ENCODE measurements at regions not wholly inside any gene's neighbourhood (a gene's known extent, or its start where the extent isn't known, plus 50 kb on each side); places are given as distances from the start of the nearest gene placed in this dataset.
"Not testable (repeated sequence)": the region's sequence is repeated elsewhere in the genome, so short reads cannot be mapped to it uniquely, and the experiment has no call there.

- H3K27ac ChIP-seq (replicated peaks; ENCODE audit: low read length); H3K9ac ChIP-seq (ENCODE audit: low read depth, low read length, poor library complexity); H3K27me3 ChIP-seq (ENCODE audit: control insufficient read depth in 3 of 3, insufficient read depth in 3 of 3, low read depth in 1 of 3, low read length in 3 of 3); H3K79me1 ChIP-seq (ENCODE audit: low read depth, low read length); H3K4me2 ChIP-seq (ENCODE audit: insufficient read depth, low read length, poor library complexity, severe bottlenecking); H3K36me3 ChIP-seq (replicated peaks in 1 of 2; ENCODE audit: control insufficient read depth in 2 of 2, insufficient read depth in 2 of 2, low read length in 2 of 2); H3K4me1 ChIP-seq (ENCODE audit: control insufficient read depth in 2 of 2, insufficient read depth in 1 of 2, low read depth in 1 of 2, low read length in 2 of 2); H3K14ac ChIP-seq (ENCODE audit: low read length); H3K23ac ChIP-seq (ENCODE audit: low read depth, low read length, poor library complexity); H4K91ac ChIP-seq (ENCODE audit: low read depth, low read length, poor library complexity); H2BK15ac ChIP-seq (ENCODE audit: low read length); H3K18ac ChIP-seq (ENCODE audit: low read length); H2AFZ ChIP-seq (ENCODE audit: low read length); H2BK12ac ChIP-seq (ENCODE audit: low read length); H2AK5ac ChIP-seq (ENCODE audit: low read depth, low read length); H4K8ac ChIP-seq (ENCODE audit: low read depth, low read length); H3K4me3 ChIP-seq (ENCODE audit: low read length in 2 of 2); H3K9me3 ChIP-seq (replicated peaks in 1 of 2; ENCODE audit: control insufficient read depth in 2 of 2, insufficient read depth in 1 of 2, low read depth in 1 of 2, low read length in 2 of 2); H2BK120ac ChIP-seq (ENCODE audit: low read depth, low read length); H3K4ac ChIP-seq (ENCODE audit: low read length); DNase-seq (ENCODE audit: low spot score); H2BK5ac ChIP-seq (ENCODE audit: low read length): not testable (repeated sequence)
- WGBS, 2 donors (ENCODE audit: extremely low coverage in 2 of 2, insufficient read length in 2 of 2, insufficient replicate concordance in 1 of 2), result no CpG with 5 or more reads among the region's 2 CpGs
Measured at GRCh38 chr3:23144051-23144450, 59.1 kb upstream of the UBE2E2 start.

GRCh38 chr3:23146163-23146562 lies 57.0 kb upstream of the UBE2E2 start:
- Histone ChIP-seq H2BK120ac (ENCODE audit: low read depth, low read length) (no peak overlapping the region), H3K18ac (ENCODE audit: low read length) (no peak overlapping the region), H4K8ac (ENCODE audit: low read depth, low read length) (no peak overlapping the region), H2BK15ac (ENCODE audit: low read length) (no peak overlapping the region), H3K79me1 (ENCODE audit: low read depth, low read length) (no peaks in the 10 kb centered on the region), H3K4me2 (ENCODE audit: insufficient read depth, low read length, poor library complexity, severe bottlenecking) (no peak overlapping the region), H3K4me1 (ENCODE audit: control insufficient read depth in 2 of 2, insufficient read depth in 1 of 2, low read depth in 1 of 2, low read length in 2 of 2) (no peaks in the 10 kb centered on the region), H3K9ac (ENCODE audit: low read depth, low read length, poor library complexity) (no peak overlapping the region), H3K9me3 (replicated peaks in 1 of 2; ENCODE audit: control insufficient read depth in 2 of 2, insufficient read depth in 1 of 2, low read depth in 1 of 2, low read length in 2 of 2) (no peaks in the 10 kb centered on the region), H2BK5ac (ENCODE audit: low read length) (no peak overlapping the region), H3K27ac (replicated peaks; ENCODE audit: low read length) (no peak overlapping the region), H3K4ac (ENCODE audit: low read length) (no peak overlapping the region), H4K91ac (ENCODE audit: low read depth, low read length, poor library complexity) (no peak overlapping the region), H3K14ac (ENCODE audit: low read length) (no peak overlapping the region), H3K27me3 (ENCODE audit: control insufficient read depth in 3 of 3, insufficient read depth in 3 of 3, low read depth in 1 of 3, low read length in 3 of 3) (no peaks in the 10 kb centered on the region), H2AK5ac (ENCODE audit: low read depth, low read length) (no peak overlapping the region), H3K4me3 (ENCODE audit: low read length in 2 of 2) (no peak overlapping the region), H2AFZ (ENCODE audit: low read length) (no peak overlapping the region), H2BK12ac (ENCODE audit: low read length) (no peak overlapping the region), H3K36me3 (replicated peaks in 1 of 2; ENCODE audit: control insufficient read depth in 2 of 2, insufficient read depth in 2 of 2, low read length in 2 of 2) (no peaks in the 10 kb centered on the region), H3K23ac (ENCODE audit: low read depth, low read length, poor library complexity) (no peak overlapping the region)
- no CpG with 5 or more reads among the region's 2 CpGs for WGBS, 2 donors (ENCODE audit: extremely low coverage in 2 of 2, insufficient read length in 2 of 2, insufficient replicate concordance in 1 of 2)
- no peak for DNase-seq (ENCODE audit: low spot score)

- no peak overlapping the region for H4K8ac ChIP-seq (ENCODE audit: low read depth, low read length)
- no peak overlapping the region for H2AK5ac ChIP-seq (ENCODE audit: low read depth, low read length)
- no peak overlapping the region for H3K14ac ChIP-seq (ENCODE audit: low read length)
- no peak overlapping the region for H2BK120ac ChIP-seq (ENCODE audit: low read depth, low read length)
- no peaks in the 10 kb centered on the region for H3K4me1 ChIP-seq (ENCODE audit: control insufficient read depth in 2 of 2, insufficient read depth in 1 of 2, low read depth in 1 of 2, low read length in 2 of 2)
- no peak overlapping the region for H2BK5ac ChIP-seq (ENCODE audit: low read length)
- DNase-seq (ENCODE audit: low spot score), result no peak
- no peak overlapping the region for H3K18ac ChIP-seq (ENCODE audit: low read length)
- H3K27me3 ChIP-seq (ENCODE audit: control insufficient read depth in 3 of 3, insufficient read depth in 3 of 3, low read depth in 1 of 3, low read length in 3 of 3), result no peaks in the 10 kb centered on the region
- no peaks in the 10 kb centered on the region for H3K79me1 ChIP-seq (ENCODE audit: low read depth, low read length)
- H4K91ac ChIP-seq (ENCODE audit: low read depth, low read length, poor library complexity), result no peak overlapping the region
- no peak overlapping the region for H3K4ac ChIP-seq (ENCODE audit: low read length)
- H3K4me3 ChIP-seq (ENCODE audit: low read length in 2 of 2), result no peak overlapping the region
- no peak overlapping the region for H3K9ac ChIP-seq (ENCODE audit: low read depth, low read length, poor library complexity)
- no peak overlapping the region for H2BK15ac ChIP-seq (ENCODE audit: low read length)
- no peak overlapping the region for H3K27ac ChIP-seq (replicated peaks; ENCODE audit: low read length)
- no peaks in the 10 kb centered on the region for H3K36me3 ChIP-seq (replicated peaks in 1 of 2; ENCODE audit: control insufficient read depth in 2 of 2, insufficient read depth in 2 of 2, low read length in 2 of 2)
- H2BK12ac ChIP-seq (ENCODE audit: low read length), result no peak overlapping the region
- H3K9me3 ChIP-seq (replicated peaks in 1 of 2; ENCODE audit: control insufficient read depth in 2 of 2, insufficient read depth in 1 of 2, low read depth in 1 of 2, low read length in 2 of 2), result no peaks in the 10 kb centered on the region
- no peak overlapping the region for H3K23ac ChIP-seq (ENCODE audit: low read depth, low read length, poor library complexity)
- H3K4me2 ChIP-seq (ENCODE audit: insufficient read depth, low read length, poor library complexity, severe bottlenecking), result no peak overlapping the region
- no peak overlapping the region for H2AFZ ChIP-seq (ENCODE audit: low read length)
Measured at GRCh38 chr3:23152989-23153388, 50.1 kb upstream of the UBE2E2 start.
